AG08395 (cell line): ENCODE measurements at regions not wholly inside any gene's neighbourhood (a gene's known extent, or its start where the extent isn't known, plus 50 kb on each side); places are given as distances from the start of the nearest gene placed in this dataset.
"Not testable (repeated sequence)": the region's sequence is repeated elsewhere in the genome, so short reads cannot be mapped to it uniquely, and the experiment has no call there.

Experiments used
- DNase-seq: peaks from one replicate; pipeline ENCODE4 v3.0.0; 2012; ENCODE audit warnings: mixed read lengths, low spot score

DNA sequence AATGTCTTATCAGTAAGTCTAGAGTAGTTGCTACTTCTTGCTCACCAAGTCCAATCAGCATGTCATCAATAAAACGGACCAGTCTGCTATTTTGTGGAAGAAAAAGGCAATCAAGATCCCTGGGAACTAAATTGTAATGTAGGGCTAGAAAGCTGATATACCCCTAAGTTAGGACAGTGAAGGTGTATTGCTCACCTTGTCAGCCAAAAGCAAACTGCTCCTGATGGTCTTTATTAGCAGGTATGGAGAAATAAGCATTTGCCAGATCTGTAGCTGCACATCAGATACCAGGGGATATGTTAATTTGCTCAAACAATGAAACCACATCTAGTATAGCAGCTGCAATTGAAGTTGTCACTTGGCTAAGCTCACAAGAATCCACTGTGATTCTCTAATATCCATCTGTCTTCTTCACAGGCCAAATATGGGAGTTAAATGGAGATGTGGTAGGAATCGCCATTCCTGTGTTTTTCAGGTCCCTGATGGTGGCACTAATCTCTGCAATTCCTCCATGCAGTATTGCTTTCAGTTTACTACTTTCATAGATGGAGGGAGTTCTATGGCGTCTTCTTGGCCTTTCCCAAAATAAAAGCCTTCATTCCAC is 75.0 kb downstream of the TMEM237 start:
- DNase-seq: no peak

- DNase-seq: no peak
These were observed 84.1 kb downstream of the TMEM237 start for GRCh38 chr2:201559067-201559710.

DNA sequence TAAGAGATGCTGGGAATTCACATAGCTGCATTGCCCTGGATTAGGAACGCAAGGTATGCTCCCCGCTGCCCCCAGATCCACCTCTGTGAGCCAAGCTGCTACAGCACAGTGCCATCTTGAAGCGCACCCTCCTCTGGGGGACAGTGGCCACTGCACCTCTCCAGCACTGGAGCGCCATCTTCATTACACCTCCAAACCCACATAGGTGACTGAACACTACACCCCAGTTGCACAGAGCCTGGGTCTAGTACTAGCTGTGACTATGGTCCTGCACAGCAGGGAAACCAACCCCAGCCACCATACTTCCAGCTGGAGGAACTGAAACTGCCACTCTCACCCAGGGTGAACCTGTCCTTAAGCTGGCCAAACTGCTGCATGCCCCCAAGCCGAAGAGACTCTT is 84.6 kb downstream of the TMEM237 start:
- no peak for DNase-seq

DNA sequence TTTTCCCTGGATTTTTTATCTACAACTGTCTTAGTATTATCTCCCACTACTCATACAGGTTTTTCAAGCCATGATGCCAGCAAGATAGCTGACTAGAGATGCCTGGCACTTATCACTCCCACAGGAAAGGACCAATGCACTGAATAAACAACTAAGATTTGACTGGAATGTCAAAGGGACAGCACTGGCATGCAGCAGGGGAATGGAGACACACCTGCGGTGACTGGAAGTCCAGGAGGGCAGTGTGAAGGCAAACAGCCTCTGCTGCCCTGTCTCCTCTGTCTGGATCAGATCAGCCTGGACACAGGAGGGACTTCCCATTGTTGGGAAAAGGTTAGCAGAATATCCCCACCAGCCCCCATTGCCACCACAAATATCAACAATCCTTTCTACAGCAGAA is 85.1 kb downstream of the TMEM237 start:
- no peak for DNase-seq

- no peak for DNase-seq
These were observed 91.4 kb downstream of the TMEM237 start for GRCh38 chr2:201551901-201552300.

DNA sequence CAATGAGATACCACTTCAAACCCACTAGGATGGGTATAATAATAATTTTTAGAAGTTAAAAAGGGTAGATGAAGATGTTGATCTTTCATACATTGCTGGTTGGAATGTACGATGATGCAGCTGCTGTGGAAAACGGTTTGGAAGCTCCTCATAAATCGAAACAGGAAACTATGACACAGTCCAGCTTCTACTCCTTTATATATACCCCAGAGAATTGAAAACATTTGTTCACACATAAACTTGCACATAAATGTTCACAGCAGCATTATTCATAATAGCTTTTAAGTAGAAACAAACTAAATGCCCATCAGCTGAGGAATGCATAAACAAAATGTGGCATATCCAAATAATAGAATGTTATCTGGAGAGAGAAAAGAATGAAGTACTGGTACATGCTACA is 95.0 kb downstream of the STRADB start:
- DNase-seq: peak; percentile 33

DNA sequence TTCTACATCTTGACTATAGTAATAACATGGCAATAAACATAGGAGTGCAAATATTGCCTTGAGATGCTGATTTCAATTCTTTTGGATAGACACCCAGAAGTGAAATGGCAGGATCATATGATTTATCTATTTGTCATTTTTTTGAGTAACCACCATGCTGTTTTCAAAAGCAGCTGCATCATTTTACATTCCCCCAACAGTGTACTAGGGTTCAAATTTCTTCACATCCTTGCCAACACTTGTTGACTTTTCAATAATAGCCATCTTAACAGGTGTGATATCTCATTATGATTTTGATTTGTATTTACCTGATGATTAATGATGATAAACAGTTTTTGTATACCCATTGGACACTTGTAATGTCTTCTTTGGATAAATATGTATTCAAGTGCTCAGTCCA is 90.8 kb downstream of the STRADB start:
- no peak for DNase-seq

DNA sequence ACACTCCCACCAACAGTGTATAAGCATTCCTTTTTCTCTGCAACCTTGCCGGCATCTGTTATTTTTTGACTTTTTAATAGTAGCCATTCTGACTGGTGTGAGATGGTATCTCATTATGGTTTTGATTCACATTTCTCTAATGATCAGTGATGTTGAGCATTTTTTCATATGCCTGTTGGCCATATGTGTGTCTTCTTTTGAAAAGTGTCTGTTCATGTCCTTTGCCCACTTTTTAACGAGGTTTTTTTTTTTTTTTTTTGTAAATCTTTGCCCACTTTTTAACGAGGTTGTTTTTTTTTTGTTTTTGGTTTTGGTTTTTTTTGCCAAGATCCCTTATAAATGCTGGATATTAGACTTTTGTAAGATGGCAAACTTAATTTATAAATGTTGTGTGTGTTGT is 87.7 kb downstream of the STRADB start:
- not testable (repeated sequence) for DNase-seq

DNA sequence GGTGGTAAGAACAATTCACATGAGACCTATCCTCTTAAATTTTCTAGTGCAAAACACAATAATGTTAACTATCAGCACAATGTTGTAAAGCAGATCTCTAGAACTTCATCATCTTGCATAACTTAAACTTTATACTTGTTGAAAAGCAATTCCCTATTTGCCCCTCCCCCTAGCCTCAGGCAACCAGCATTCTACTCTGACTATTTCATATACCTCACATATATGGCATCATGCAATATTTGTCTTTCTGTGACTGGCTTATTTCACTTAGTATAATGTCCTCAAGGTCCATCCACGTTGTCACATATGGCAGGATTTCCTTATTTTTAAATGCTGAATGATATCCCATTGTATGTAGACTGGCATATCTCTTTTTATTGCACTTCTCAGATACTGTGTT is 86.5 kb downstream of the STRADB start:
- DNase-seq: no peak

DNA sequence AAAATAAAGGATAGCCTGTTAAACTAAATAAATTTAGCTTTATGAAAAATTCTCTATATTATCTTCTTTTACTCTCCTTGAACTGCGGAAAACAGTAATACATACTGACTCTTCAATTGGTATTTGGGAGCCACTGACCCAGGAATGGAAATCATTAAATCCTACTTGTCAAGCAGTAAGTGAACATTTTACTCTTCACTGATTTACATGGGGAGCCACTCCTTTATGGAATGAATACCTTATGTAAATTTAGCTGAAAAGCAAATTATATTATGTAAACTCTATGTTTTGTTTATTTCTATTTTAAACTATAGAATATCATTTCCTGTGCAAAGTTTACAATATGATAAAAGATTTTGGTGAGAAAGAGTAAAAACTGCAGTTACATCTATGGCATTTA is 85.2 kb downstream of the STRADB start:
- no peak for DNase-seq

DNA sequence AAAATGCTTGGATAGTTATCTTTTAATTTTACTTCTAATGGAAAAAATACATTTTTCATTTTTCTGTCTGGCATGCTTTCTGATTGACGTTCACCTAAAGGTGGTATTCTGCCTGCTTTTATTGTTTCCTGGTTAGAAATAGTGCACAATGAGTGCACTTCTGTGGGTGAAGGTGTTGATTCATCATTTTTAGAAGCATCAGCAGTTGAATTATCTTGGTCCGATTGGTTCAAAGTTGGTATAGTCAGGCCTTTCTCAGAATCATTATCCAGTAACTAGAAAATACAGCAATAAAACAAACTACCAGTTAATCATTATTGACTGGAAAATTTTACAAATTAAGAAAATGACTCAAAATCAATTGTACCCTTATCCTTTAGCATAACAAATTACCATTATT is 84.5 kb downstream of the STRADB start:
- no peak for DNase-seq

GRCh38 chr2:201532686-201533304 is 81.3 kb downstream of the STRADB start:
- DNase-seq: peak; percentile 86
